Left forelimb (tissue), 1 donor: ENCODE measurements at regions not wholly inside any gene's neighbourhood (a gene's known extent, or its start where the extent isn't known, plus 50 kb on each side); places are given as distances from the start of the nearest gene placed in this dataset.

ENCODE experiments used
- DNase-seq: peaks from one replicate; pipeline ENCODE4 v3.0.0-alpha.2; 2018; ENCODE audit warnings: low spot score

GRCh38 chr10:129365767-129366402 is 101.2 kb upstream of the MGMT start:
- DNase-seq, result no peak

DNA sequence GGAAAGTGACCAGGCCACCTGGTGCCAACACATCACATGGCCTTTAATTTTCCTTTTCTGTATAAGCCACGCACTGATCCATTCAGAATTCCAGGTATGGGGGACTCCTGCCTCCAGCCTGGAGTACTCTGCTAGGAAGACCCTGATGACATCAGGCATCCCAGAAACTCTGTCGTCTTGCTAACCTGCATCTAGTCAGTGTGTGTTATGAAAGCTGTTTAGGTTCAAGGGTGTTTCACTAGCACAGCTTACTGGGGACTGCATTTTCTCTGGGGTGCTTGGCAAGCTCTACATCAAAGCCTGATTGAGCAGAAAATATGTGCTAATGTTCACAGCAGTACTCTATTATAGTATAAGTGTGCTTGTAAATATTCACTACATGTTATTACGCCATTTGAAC is 100.6 kb upstream of the MGMT start:
- no peak for DNase-seq

DNA sequence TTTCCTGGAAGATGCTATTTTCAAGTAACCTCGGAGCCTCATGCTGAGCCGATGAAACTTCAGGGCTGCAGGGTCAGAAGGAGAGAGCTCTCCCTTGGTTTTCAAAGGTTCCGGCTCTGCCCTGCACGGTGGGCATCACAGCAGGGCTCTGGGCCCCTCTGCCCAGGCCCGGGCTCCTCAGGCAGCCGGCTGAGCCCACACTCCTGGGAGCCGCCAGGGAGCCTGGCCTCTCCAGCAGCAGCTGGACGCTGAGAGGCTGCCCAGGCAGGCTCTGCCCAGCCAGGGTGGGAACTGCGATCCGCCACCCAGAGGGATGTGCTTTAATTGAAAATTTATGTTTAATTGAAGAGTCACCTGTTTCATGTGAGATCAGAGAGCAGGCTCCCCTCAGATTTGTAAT is 97.5 kb upstream of the MGMT start:
- no peak for DNase-seq

DNA sequence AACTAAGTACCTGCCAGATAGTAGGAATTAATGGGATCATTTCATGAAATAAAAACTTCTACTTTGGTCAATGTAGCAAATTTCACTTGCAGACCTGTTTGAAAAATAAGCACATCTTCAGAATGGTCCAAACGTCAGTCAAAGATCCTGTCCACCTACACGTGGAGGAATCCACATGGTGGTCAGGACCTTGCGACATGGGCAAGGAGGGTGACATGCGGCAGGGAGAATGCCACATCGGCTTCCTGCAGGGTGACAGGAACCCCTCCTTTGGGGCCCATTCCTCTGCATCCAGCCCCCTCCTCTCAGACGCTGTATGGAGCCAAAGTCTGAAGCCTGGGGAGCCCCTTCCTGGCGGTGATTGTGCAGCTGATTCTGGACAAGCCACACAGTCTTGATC is 95.5 kb upstream of the MGMT start:
- no peak for DNase-seq

DNA sequence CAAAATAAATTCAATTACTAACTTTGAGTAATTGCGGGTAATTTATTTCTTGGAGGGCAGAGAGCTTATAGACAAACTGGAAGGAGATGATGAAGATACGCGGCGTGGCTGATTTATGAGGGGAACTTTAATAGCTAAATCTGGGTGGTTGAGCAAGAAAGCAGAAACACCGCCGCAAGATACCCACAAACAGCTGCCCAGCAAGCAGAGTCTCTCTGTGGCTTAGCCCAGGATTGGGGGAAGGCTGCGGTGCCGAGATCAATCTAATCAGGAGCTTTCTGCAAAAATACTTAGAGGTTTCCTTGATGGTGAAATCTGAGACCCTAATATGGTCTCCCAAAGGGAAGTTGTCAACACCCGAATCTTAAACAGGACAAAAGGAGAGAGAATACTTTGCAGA is 94.9 kb upstream of the MGMT start:
- DNase-seq, result no peak

DNA sequence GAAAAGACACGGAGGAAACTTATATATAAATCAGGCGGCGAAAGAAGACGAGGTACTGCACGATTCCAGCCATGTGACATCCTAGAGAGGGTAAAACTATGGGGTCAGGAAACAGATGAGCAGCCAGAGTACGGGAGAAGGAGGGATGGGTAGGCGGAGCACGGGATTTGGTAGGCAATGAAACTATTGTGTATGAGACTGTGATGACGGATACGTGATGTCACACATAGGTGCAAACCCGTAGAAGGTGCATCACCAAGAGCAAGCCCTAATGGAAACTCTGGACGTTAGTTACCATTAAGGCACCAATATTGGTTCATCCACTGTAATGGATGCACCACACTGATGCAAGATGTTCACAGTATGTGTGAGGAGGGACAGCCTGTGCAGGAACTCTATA is 93.8 kb upstream of the MGMT start:
- DNase-seq, result no peak

- no peak for DNase-seq
Measured at GRCh38 chr10:129373718-129374117, 93.3 kb upstream of the MGMT start.

GRCh38 chr10:129375171-129375570 is 91.9 kb upstream of the MGMT start:
- DNase-seq, result no peak

- no peak for DNase-seq
Measured at GRCh38 chr10:129375912-129376311, 91.1 kb upstream of the MGMT start.

- DNase-seq, result no peak
Measured at GRCh38 chr10:129380279-129380678, 86.8 kb upstream of the MGMT start.

DNA sequence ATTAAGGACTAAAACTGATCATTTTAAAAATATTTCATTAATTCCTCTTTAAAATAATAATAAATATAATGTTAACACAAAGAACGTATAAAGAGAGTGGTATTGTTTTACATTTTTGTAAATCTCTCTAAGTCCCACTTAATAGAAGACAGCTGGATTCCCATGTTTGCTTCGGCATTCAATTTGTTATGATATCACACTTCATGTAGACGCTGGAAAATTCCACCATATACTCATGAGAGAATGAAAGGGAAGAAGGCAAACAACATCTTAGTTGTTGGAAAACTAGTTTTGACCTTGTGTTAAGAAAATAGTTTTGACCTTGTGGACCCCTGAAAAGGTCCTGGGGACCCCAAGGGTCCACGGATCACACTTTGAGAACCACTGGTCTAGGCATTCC is 85.3 kb upstream of the MGMT start:
- no peak for DNase-seq

DNA sequence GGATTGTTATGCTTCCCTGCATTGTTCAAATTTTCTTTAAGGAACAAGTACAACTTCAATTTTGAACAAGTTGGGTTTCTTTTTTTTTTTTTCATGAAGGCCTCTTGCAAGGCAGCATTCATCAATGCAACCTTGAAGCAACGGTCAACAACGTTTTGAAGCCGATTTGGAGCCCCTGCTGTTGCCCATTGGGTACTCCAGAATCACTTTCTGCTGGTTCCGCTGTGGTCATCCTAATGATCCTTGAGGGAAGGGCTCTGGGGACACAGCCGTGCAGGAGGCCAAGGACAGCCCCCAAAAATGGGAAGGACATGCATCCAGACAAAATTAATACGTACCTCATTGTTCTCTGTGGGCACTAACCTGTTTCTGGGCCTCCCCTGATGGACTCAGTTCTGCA is 84.6 kb upstream of the MGMT start:
- no peak for DNase-seq

GRCh38 chr10:129383651-129384050 is 83.4 kb upstream of the MGMT start:
- no peak for DNase-seq

- no peak for DNase-seq
Measured at GRCh38 chr10:129385600-129385999, 81.4 kb upstream of the MGMT start.

DNA sequence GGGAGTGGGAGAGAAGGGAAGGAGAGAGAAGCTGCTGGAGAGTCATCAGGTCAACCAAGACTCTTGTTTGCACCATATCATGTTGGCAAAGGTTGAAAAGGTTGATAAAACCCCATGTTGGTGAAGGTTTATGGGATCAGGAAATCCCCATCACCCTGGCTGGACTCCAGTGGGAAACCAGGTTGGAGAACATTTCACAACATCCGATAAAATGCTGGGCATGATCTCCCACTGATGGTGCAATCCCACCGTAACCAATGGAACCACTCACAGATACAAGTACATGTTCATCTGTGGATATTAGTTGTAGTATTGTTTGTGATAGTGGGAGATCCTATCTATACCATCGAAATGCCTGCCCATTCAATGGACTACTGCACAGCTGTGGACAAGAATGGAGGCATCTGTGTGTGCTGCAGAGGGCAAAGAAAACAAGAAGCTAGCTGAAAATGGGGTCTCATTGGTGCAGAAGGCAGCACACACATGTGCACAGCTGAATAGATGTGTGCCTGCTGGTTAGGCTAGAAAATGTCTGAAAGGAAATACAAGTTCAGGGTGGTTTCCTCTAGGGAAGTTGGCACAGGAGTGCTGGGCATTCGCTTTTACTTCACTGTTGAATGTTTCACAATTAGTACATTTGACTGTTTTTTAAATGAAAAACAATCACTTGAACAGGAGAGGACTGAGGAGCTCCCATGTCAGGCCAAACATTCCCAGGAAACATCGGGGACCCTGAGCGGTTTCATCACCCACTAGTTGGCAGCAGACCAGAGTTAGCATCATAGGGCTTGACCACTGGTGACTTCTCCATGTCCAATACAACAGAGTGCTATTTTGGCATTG is 80.4 kb upstream of the MGMT start:
- no peak for DNase-seq

- no peak for DNase-seq
Measured at GRCh38 chr10:129387258-129387525, 79.8 kb upstream of the MGMT start.

GRCh38 chr10:129388435-129388834 is 78.6 kb upstream of the MGMT start:
- DNase-seq, result no peak

DNA sequence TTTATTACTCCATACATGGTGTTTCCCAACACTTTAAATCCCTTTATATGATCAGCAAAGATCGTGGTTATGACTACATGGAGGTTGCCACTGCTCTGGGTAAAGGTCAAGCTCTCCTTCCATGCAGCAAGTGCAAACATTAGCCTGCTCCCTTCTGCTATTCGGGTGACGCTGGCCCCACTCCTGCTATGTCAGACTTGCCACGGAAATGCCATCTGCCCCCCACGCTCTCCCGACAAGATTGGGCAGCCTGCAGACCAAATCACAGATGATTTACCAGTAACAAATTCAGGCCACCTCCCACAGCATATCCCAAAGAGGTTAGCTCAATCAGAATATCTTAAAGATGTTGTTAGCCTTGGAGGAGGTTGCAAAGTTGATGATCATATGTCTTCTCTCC is 77.8 kb upstream of the MGMT start:
- DNase-seq, result no peak

DNA sequence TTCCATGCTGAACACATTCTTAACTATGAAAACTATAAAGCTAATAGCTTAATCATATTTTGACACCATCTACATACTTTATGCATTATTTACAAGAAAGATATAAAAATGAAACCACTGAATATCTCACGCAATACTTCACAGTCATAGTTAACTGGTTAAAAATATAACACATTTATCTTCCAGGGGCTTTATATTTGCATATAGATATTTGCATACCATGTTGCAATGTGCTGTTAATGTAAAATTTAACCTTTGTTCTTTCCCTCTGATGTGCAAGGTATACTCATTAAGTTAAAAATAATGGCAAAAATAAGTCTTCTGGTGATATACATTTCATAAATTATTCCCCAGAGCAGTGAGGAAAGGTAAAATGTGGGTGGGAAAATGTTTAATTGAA is 76.9 kb upstream of the MGMT start:
- no peak for DNase-seq

- DNase-seq, result no peak
Measured at GRCh38 chr10:129390726-129391125, 76.3 kb upstream of the MGMT start.

- DNase-seq, result no peak
Measured at GRCh38 chr10:129391464-129391863, 75.6 kb upstream of the MGMT start.

GRCh38 chr10:129392855-129393254 is 74.2 kb upstream of the MGMT start:
- DNase-seq, result no peak

DNA sequence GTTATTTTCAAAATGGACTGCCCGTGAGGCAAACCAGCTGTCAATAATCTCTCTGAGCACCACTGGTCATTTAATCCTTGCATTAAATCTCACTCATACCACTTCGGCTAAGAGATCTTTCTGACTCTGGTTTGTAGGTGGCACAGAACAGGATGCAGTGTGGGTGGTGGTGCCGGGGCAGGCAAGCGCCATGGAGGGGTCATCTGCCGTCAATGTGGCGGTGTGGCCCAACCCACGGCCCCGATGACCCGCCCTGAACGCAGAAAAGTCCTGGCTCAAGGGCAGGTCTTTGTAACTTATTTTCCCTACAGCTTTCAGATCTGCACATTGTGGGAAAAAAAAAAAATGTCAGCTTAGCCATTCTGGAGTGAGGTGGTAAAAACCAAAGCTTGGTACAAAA is 73.2 kb upstream of the MGMT start:
- no peak for DNase-seq
